Pancreas (tissue), 10 donors: ENCODE measurements at regions not wholly inside any gene's neighbourhood (a gene's known extent, or its start where the extent isn't known, plus 50 kb on each side); places are given as distances from the start of the nearest gene placed in this dataset.

Experiments used
- ATAC-seq, 4 donors: fragments of 200-7000 bp; cut with Tn5 transposase; one replicate each; pipeline versions ENCODE4 v1.8.0 to v1.9.1; 2020; ENCODE audit warnings: mild to moderate bottlenecking in 4 of 4, moderate library complexity in 4 of 4
- DNase-seq, 6 donors: peaks; one replicate each; pipeline ENCODE4 v3.0.0-alpha.2; 2020
- FAIRE-seq: peaks from 2 replicates; lab custom pipeline; 2012; peaks lifted over from hg19 to GRCh38; lab: Jason Lieb, UNC
- H3K27ac ChIP-seq, 4 donors: fragments of 200-600 bp; sonication (generic); 1 replicate in 3 of 4; 2 replicates in 1 of 4; pipeline versions ENCODE4 v1.5.0 to v1.8.0; 2020
- H3K27me3 ChIP-seq, 4 donors: fragments of 200-600 bp; one replicate each; pipeline ENCODE4 v1.8.0; 2021
- H3K36me3 ChIP-seq, 3 donors: fragments of 200-600 bp; sonication (generic) in 1 of 3; one replicate each; pipeline versions ENCODE4 v1.5.0 to v1.8.0; 2020 to 2021
- H3K4me1 ChIP-seq, 3 donors: fragments of 200-600 bp; one replicate each; pipeline ENCODE4 v1.8.0; 2021
- H3K4me3 ChIP-seq, 4 donors: fragments of 200-600 bp; sonication (generic) in 2 of 4; one replicate each; pipeline versions ENCODE4 v1.5.0 to v1.8.0; 2020 to 2021
- H3K9me3 ChIP-seq, 4 donors: fragments of 200-600 bp; one replicate each; pipeline ENCODE4 v1.8.0; 2021
- CTCF ChIP-seq, 4 donors: fragments of 200-600 bp; sonication (generic) in 3 of 4; IDR thresholded peaks; one replicate each; pipeline versions ENCODE4 v1.5.0 to v1.8.0; 2021; ENCODE audit warnings: antibody characterized with exemption in 4 of 4
- WGBS, 2 donors: extraction: QIAGEN DNeasy Blood & Tissue Kit; methylation state at CpG; one replicate each; pipeline ENCODE4 v1.1.7; 2013; 5-methylcytosine and 5-hydroxymethylcytosine counted together
- intact Hi-C, 3 donors: fragments of 100-400 bp; cut with DNase I; formaldehyde crosslinking; loops; one replicate each; pipeline versions ENCODE4 v1.11.1 to v1.14.2; 2022
- donor health status: healthy with polysubstance abuse.
- donor health status: DM: no; HTN: no; CAD: no; lungs with moderate emphysema.
- donor health status: DM: no; HTN: no; CAD: no.
- donor health status: control.
- donor health status: control.
- donor health status: Bipolar disorder and iron deficiency.
- donor health status: DM: yes; HTN: yes; CAD: no.
- donor health status: DM: no; HTN: no; CAD: no.
- donor health status: DM: no; HTN: no; CAD: no.
- donor health status: DM: yes; HTN: yes; CAD: no.

- Histone ChIP-seq H3K27ac (no peak overlapping the region), H3K4me1 (no peaks in the 10 kb centered on the region), H3K27me3 (no peaks in the 10 kb centered on the region), H3K4me3 (no peak overlapping the region), H3K9me3 (no peaks in the 10 kb centered on the region), H3K36me3 (peaks cover 0 to 3% (median 0%) of the 10 kb centered on the region in 3 donors)
- intact Hi-C loops: no loop called here
- FAIRE-seq (no peak), ATAC-seq (no peak), DNase-seq (no peak)
- WGBS, 2 donors: 89 to 94% methylated on average over 1 of the region's 1 CpG
- TF ChIP-seq CTCF (IDR thresholded peaks at IDR 0.05): no peak
These were observed 132.7 kb upstream of the POU5F2 start for GRCh38 chr5:93874080-93874479.

GRCh38 chr5:93873211-93873736, 131.9 kb upstream of the POU5F2 start:
- no peaks in the 10 kb centered on the region for H3K9me3 ChIP-seq
- 97 to 100% methylated on average over 1 of the region's 1 CpG for WGBS, 2 donors
- TF ChIP-seq CTCF (IDR thresholded peaks at IDR 0.05): no peak
- H3K4me1 ChIP-seq: no peaks in the 10 kb centered on the region
- no peak for FAIRE-seq
- H3K4me3 ChIP-seq: no peak overlapping the region
- intact Hi-C loops: no loop called here
- H3K36me3 ChIP-seq: peaks cover 0 to 3% (median 0%) of the 10 kb centered on the region in 3 donors
- no peak for DNase-seq
- no peak overlapping the region for H3K27ac ChIP-seq
- ATAC-seq: no peak
- H3K27me3 ChIP-seq: no peaks in the 10 kb centered on the region

GRCh38 chr5:93870649-93871048, 129.2 kb upstream of the POU5F2 start:
- Histone ChIP-seq H3K9me3 (no peaks in the 10 kb centered on the region), H3K4me3 (no peak overlapping the region), H3K27me3 (no peaks in the 10 kb centered on the region), H3K27ac (no peak overlapping the region), H3K4me1 (no peaks in the 10 kb centered on the region), H3K36me3 (peaks cover 0 to 3% (median 0%) of the 10 kb centered on the region in 3 donors)
- intact Hi-C loops: no loop called here
- no peak for TF ChIP-seq CTCF (IDR thresholded peaks at IDR 0.05)
- WGBS, 2 donors: 90% methylated on average over 3 of the region's 3 CpGs
- DNase-seq (no peak), ATAC-seq (no peak), FAIRE-seq (no peak)

GRCh38 chr5:93868851-93869250, 127.5 kb upstream of the POU5F2 start:
- intact Hi-C loops: no loop called here
- Histone ChIP-seq H3K27ac (no peak overlapping the region), H3K27me3 (no peaks in the 10 kb centered on the region), H3K9me3 (no peaks in the 10 kb centered on the region), H3K4me3 (no peak overlapping the region), H3K4me1 (no peaks in the 10 kb centered on the region), H3K36me3 (peaks cover 0 to 9% (median 0%) of the 10 kb centered on the region in 3 donors)
- FAIRE-seq: no peak
- no peak for ATAC-seq
- WGBS, 2 donors: 96% methylated on average over 6 of the region's 6 CpGs
- TF ChIP-seq CTCF (IDR thresholded peaks at IDR 0.05): no peak
- no peak for DNase-seq

- Histone ChIP-seq H3K9me3 (no peaks in the 10 kb centered on the region), H3K4me1 (no peaks in the 10 kb centered on the region), H3K4me3 (no peak overlapping the region), H3K36me3 (no peaks in the 10 kb centered on the region), H3K27me3 (no peaks in the 10 kb centered on the region), H3K27ac (no peak overlapping the region)
- no peak for TF ChIP-seq CTCF (IDR thresholded peaks at IDR 0.05)
- DNase-seq: no peak
- intact Hi-C loops: no loop called here
- 81 to 89% methylated on average over 3 of the region's 3 CpGs for WGBS, 2 donors
- no peak for FAIRE-seq
- ATAC-seq: no peak
These were observed 108.9 kb upstream of the POU5F2 start for GRCh38 chr5:93850311-93850710.
